ENCODE measurements at regions not wholly inside any gene's neighbourhood (a gene's known extent, or its start where the extent isn't known, plus 50 kb on each side); places are given as distances from the start of the nearest gene placed in this dataset.
"Not testable (repeated sequence)": the region's sequence is repeated elsewhere in the genome, so short reads cannot be mapped to it uniquely, and the experiment has no call there.

- no peaks in the 10 kb centered on the region for H3K79me2 ChIP-seq (ENCODE audit: control insufficient read depth, insufficient read depth, low read length)
- no peak overlapping the region for H3K4me3 Mint-ChIP-seq
- H3K4me1 Mint-ChIP-seq: no peaks in the 10 kb centered on the region
- H3K4me2 ChIP-seq (replicated peaks; ENCODE audit: low read depth, low read length, poor library complexity, severe bottlenecking): no peak overlapping the region
- no peak overlapping the region for H3K27ac ChIP-seq (ENCODE audit: low read length in 2 of 2)
- ChIA-PET CTCF (no interaction called here), POLR2A (no interaction called here)
- no peak overlapping the region for H3K9ac ChIP-seq (ENCODE audit: low read length)
- no peaks in the 10 kb centered on the region for H3K4me1 ChIP-seq (ENCODE audit: control insufficient read depth in 2 of 2, insufficient read depth in 2 of 2, low read length in 2 of 2)
- no peak overlapping the region for H3K4me3 ChIP-seq (ENCODE audit: control extremely low read depth in 1 of 5, extremely low read depth in 1 of 5, insufficient read depth in 1 of 5, low read depth in 2 of 5, low read length in 4 of 5)
- no peaks in the 10 kb centered on the region for H3K9me3 ChIP-seq (ENCODE audit: control extremely low read depth in 1 of 3, control insufficient read depth in 2 of 3, insufficient read depth in 1 of 3, low read length in 2 of 3)
- H3K36me3 ChIP-seq (replicated peaks in 1 of 2; ENCODE audit: control extremely low read depth in 1 of 2, control insufficient read depth in 1 of 2, extremely low read depth in 1 of 2, insufficient read depth in 2 of 2, low read length in 1 of 2): no peaks in the 10 kb centered on the region
- no peaks in the 10 kb centered on the region for H3K27me3 ChIP-seq (replicated peaks in 1 of 4; ENCODE audit: control extremely low read depth in 1 of 4, control insufficient read depth in 3 of 4, insufficient read depth in 4 of 4, low read length in 3 of 4)
- intact Hi-C loops (cut with micrococcal nuclease): no loop called here
- no peaks in the 10 kb centered on the region for H3K27me3 Mint-ChIP-seq
- no peak for ATAC-seq (ENCODE audit: low read depth)
- TF ChIP-seq EZH2 (IDR thresholded peaks at IDR 0.05; ENCODE audit: borderline replicate concordance, insufficient read depth, low read depth, low read length, poor library complexity, severe bottlenecking) (no peak), CTCF (IDR thresholded peaks at IDR 0.05) (no peak)
- DNase-seq: no peak
- H3K9me3 Mint-ChIP-seq (ENCODE audit: insufficient read depth): no peaks in the 10 kb centered on the region
- no peaks in the 10 kb centered on the region for H4K20me1 ChIP-seq (ENCODE audit: control insufficient read depth, insufficient read depth, low read length, poor library complexity, severe bottlenecking)
- no CpG with 5 or more reads among the region's 1 CpG for WGBS (ENCODE audit: insufficient coverage)
- H3K27ac Mint-ChIP-seq: no peak overlapping the region
- no peak overlapping the region for H2AFZ ChIP-seq (ENCODE audit: insufficient read depth, low read depth, low read length, poor library complexity, severe bottlenecking)
Measured at GRCh38 chrX:13212191-13212651, 107.6 kb downstream of the ATXN3L start.

GRCh38 chrX:13210142-13210541, 109.7 kb downstream of the ATXN3L start:
- CTCF ChIA-PET; H3K4me3 Mint-ChIP-seq; H3K27ac Mint-ChIP-seq; H2AFZ ChIP-seq (ENCODE audit: insufficient read depth, low read depth, low read length, poor library complexity, severe bottlenecking); intact Hi-C loops (cut with micrococcal nuclease); H3K27ac ChIP-seq (ENCODE audit: low read length in 2 of 2); H4K20me1 ChIP-seq (ENCODE audit: control insufficient read depth, insufficient read depth, low read length, poor library complexity, severe bottlenecking); H3K4me1 ChIP-seq (ENCODE audit: control insufficient read depth in 2 of 2, insufficient read depth in 2 of 2, low read length in 2 of 2); ATAC-seq (ENCODE audit: low read depth); H3K9me3 Mint-ChIP-seq (ENCODE audit: insufficient read depth); H3K4me1 Mint-ChIP-seq; H3K36me3 ChIP-seq (replicated peaks in 1 of 2; ENCODE audit: control extremely low read depth in 1 of 2, control insufficient read depth in 1 of 2, extremely low read depth in 1 of 2, insufficient read depth in 2 of 2, low read length in 1 of 2); H3K27me3 ChIP-seq (replicated peaks in 1 of 4; ENCODE audit: control extremely low read depth in 1 of 4, control insufficient read depth in 3 of 4, insufficient read depth in 4 of 4, low read length in 3 of 4); H3K79me2 ChIP-seq (ENCODE audit: control insufficient read depth, insufficient read depth, low read length); H3K4me2 ChIP-seq (replicated peaks; ENCODE audit: low read depth, low read length, poor library complexity, severe bottlenecking); H3K4me3 ChIP-seq (ENCODE audit: control extremely low read depth in 1 of 5, extremely low read depth in 1 of 5, insufficient read depth in 1 of 5, low read depth in 2 of 5, low read length in 4 of 5); H3K9me3 ChIP-seq (ENCODE audit: control extremely low read depth in 1 of 3, control insufficient read depth in 2 of 3, insufficient read depth in 1 of 3, low read length in 2 of 3); H3K27me3 Mint-ChIP-seq; POLR2A ChIA-PET; DNase-seq; H3K9ac ChIP-seq (ENCODE audit: low read length): not testable (repeated sequence)
- WGBS (ENCODE audit: insufficient coverage): no CpG with 5 or more reads among the region's 3 CpGs

GRCh38 chrX:13209704-13210103, 110.1 kb downstream of the ATXN3L start:
- POLR2A ChIA-PET: not testable (repeated sequence)
- no CpG with 5 or more reads among the region's 2 CpGs for WGBS (ENCODE audit: insufficient coverage)

More at GRCh38 chrX:13209704-13210103, 110.1 kb downstream of the ATXN3L start:
- ATAC-seq (ENCODE audit: low read depth); H3K27ac Mint-ChIP-seq; H3K4me3 ChIP-seq (ENCODE audit: control extremely low read depth in 1 of 5, extremely low read depth in 1 of 5, insufficient read depth in 1 of 5, low read depth in 2 of 5, low read length in 4 of 5); intact Hi-C loops (cut with micrococcal nuclease); DNase-seq; H3K4me3 Mint-ChIP-seq; CTCF ChIA-PET; H3K9me3 ChIP-seq (ENCODE audit: control extremely low read depth in 1 of 3, control insufficient read depth in 2 of 3, insufficient read depth in 1 of 3, low read length in 2 of 3); H4K20me1 ChIP-seq (ENCODE audit: control insufficient read depth, insufficient read depth, low read length, poor library complexity, severe bottlenecking); H3K4me1 ChIP-seq (ENCODE audit: control insufficient read depth in 2 of 2, insufficient read depth in 2 of 2, low read length in 2 of 2); H3K27me3 ChIP-seq (replicated peaks in 1 of 4; ENCODE audit: control extremely low read depth in 1 of 4, control insufficient read depth in 3 of 4, insufficient read depth in 4 of 4, low read length in 3 of 4); H3K79me2 ChIP-seq (ENCODE audit: control insufficient read depth, insufficient read depth, low read length); H3K27me3 Mint-ChIP-seq; H3K4me2 ChIP-seq (replicated peaks; ENCODE audit: low read depth, low read length, poor library complexity, severe bottlenecking); H3K9ac ChIP-seq (ENCODE audit: low read length); H3K9me3 Mint-ChIP-seq (ENCODE audit: insufficient read depth); H2AFZ ChIP-seq (ENCODE audit: insufficient read depth, low read depth, low read length, poor library complexity, severe bottlenecking); H3K27ac ChIP-seq (ENCODE audit: low read length in 2 of 2); H3K4me1 Mint-ChIP-seq; H3K36me3 ChIP-seq (replicated peaks in 1 of 2; ENCODE audit: control extremely low read depth in 1 of 2, control insufficient read depth in 1 of 2, extremely low read depth in 1 of 2, insufficient read depth in 2 of 2, low read length in 1 of 2): not testable (repeated sequence)

Data from B cell (primary cell).